ENCODE measurements at regions not wholly inside any gene's neighbourhood (a gene's known extent, or its start where the extent isn't known, plus 50 kb on each side); places are given as distances from the start of the nearest gene placed in this dataset.
"Not testable (repeated sequence)": the region's sequence is repeated elsewhere in the genome, so short reads cannot be mapped to it uniquely, and the experiment has no call there.

DNA sequence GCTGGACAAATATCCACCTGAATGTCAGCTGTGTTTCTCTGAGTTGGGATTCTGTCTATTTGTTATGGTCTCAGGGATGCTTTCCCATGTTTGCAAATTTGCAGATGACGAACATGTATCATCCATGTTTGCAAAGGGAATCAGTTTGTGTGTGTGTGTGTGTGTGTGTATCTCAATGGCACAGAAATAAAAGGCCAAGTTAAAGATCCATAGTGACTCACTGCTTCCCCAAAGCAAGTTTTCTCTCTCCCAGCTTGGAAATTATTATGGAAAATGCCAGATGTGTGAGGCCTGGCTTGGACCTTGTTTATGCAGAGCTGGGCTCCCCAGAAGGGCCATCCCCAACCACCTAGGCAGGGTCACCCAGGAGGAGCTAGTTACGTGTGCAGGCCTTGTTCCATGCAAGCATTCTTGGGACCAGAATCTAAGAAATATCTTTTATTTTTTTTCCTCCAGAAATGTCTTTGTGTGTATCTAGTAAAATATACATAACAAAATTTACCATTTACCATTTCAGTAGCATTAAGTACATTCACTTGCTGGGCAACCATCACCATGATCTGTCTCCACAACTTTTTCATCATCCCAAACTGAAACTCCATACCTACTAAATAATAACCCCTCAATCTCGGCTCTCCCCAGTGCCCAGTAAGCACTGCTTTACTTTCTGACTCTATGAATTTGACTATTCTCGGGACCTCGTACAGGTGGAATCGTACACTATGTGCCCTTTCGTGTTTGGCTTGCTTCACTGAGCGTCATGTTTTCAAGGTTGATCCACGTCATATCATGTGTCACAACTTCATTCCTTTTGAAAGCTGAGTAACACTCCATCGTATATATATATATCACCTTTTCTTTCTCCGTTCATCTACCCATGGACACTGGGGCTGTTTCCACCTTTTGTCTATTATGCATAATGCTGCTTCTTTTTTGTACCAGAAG is 56.6 kb upstream of the WNT7B start:
- Histone ChIP-seq H3K36me3 (ENCODE audit: control insufficient read depth in 2 of 2, insufficient read depth in 2 of 2, low read length in 2 of 2) (no peaks in the 10 kb centered on the region), H3K9me3 (ENCODE audit: control insufficient read depth in 2 of 2, low read length in 2 of 2) (no peaks in the 10 kb centered on the region), H3K4me3 (ENCODE audit: low read length in 2 of 2) (no peak overlapping the region), H3K4me1 (ENCODE audit: control insufficient read depth in 2 of 2, insufficient read depth in 2 of 2, low read length in 2 of 2) (peaks cover 9 to 17% of the 10 kb centered on the region in 2 donors), H3K27me3 (ENCODE audit: control insufficient read depth in 2 of 2, insufficient read depth in 2 of 2, low read length in 2 of 2) (no peaks in the 10 kb centered on the region), H3K27ac (ENCODE audit: low read depth in 2 of 2, low read length in 2 of 2) (no peak overlapping the region), H3K9ac (ENCODE audit: low read depth in 1 of 2, low read length in 2 of 2) (no peak overlapping the region)

DNA sequence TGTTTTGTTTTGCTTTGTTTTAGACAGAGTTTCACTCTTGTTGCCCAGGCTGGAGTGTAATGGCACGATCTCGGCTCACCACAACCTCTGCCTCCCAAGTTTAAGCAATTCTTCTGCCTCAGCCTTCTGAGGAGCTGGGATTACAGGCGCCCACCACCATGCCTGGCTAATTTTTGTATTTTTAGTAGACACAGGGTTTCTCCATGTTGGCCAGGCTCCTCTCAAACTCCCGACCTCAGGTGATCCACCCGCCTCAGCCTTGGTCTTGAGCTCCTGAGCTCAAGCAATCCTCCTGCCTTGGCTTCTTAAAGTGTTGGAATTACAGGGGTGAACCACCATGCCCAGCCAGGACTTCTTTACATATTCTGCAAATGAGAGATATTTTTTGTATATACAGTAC is 57.5 kb upstream of the WNT7B start:
- not testable (repeated sequence) for H3K9ac ChIP-seq (ENCODE audit: low read depth in 1 of 2, low read length in 2 of 2); H3K9me3 ChIP-seq (ENCODE audit: control insufficient read depth in 2 of 2, low read length in 2 of 2); H3K4me3 ChIP-seq (ENCODE audit: low read length in 2 of 2); H3K27ac ChIP-seq (ENCODE audit: low read depth in 2 of 2, low read length in 2 of 2); H3K36me3 ChIP-seq (ENCODE audit: control insufficient read depth in 2 of 2, insufficient read depth in 2 of 2, low read length in 2 of 2); H3K27me3 ChIP-seq (ENCODE audit: control insufficient read depth in 2 of 2, insufficient read depth in 2 of 2, low read length in 2 of 2)
- H3K4me1 ChIP-seq (ENCODE audit: control insufficient read depth in 2 of 2, insufficient read depth in 2 of 2, low read length in 2 of 2) = peaks cover 9 to 17% of the 10 kb centered on the region in 2 donors

DNA sequence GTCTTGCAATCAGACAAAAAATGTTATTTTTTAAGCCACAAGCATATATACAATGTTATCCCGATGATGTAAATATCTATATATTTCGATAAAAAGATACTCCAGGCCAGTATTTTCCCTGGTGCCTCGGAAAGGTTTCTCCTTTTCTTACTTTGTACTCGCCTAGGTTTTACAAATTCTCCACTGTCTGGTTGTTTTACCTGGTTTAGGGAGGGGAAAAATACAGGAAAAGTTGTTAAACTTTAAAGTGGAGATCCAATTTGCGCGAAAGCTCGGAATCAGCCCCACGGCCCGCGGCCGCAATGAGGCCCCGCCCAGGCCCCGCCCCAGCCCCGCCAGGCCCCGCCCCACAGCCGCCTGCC is 58.4 kb upstream of the WNT7B start:
- Histone ChIP-seq H3K9ac (ENCODE audit: low read depth in 1 of 2, low read length in 2 of 2) (peak overlapping the region; percentile 69 to 79), H3K9me3 (ENCODE audit: control insufficient read depth in 2 of 2, low read length in 2 of 2) (no peaks in the 10 kb centered on the region), H3K27me3 (ENCODE audit: control insufficient read depth in 2 of 2, insufficient read depth in 2 of 2, low read length in 2 of 2) (no peaks in the 10 kb centered on the region), H3K27ac (ENCODE audit: low read depth in 2 of 2, low read length in 2 of 2) (peak overlapping the region; percentile 77 to 78), H3K4me3 (ENCODE audit: low read length in 2 of 2) (peak overlapping the region; percentile 66 to 81), H3K36me3 (ENCODE audit: control insufficient read depth in 2 of 2, insufficient read depth in 2 of 2, low read length in 2 of 2) (no peaks in the 10 kb centered on the region), H3K4me1 (ENCODE audit: control insufficient read depth in 2 of 2, insufficient read depth in 2 of 2, low read length in 2 of 2) (peaks cover 9 to 17% of the 10 kb centered on the region in 2 donors)

DNA sequence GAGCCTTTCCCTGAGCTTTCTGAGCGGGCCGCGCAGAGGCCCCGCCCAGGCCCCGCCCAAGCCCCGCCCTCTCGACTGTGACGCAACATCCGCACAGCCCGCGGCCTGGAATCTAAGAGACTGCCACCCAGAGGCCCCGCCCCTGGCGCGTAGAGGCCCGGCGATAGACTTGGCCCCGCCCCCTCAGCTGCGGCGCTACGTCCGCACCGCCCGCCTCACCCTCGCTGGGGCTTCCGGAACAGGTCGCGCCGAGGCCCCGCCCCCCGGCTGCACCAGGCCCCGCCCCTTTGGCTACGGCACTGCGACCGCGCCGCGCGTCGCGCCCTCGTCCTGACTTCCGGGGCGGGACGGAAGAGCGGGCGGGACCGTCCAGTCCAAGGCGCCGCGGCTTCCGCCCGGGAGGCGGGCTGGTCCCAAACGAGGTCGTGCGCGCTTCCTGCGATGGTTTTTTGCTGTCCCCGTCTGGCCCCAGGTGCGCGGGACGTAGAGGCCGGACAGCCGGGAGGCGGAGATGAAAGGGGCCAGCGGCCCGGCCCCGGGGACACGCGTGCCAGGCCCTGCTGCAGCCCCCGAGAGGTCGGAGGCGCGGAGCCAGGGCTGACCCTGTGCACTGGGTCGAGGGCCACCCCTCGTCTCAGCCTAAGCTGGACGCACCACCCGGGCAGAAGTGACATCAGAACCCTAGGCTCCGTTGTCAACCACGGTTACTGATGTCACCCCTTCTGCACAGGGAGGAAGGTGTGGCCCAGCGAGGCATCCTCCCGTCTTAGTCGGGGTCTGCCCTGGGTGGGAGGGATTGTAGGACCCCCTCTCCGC is 59.0 kb upstream of the WNT7B start:
- Histone ChIP-seq H3K36me3 (ENCODE audit: control insufficient read depth in 2 of 2, insufficient read depth in 2 of 2, low read length in 2 of 2) (no peaks in the 10 kb centered on the region), H3K4me3 (ENCODE audit: low read length in 2 of 2) (peak overlapping the region; percentile 85 to 91), H3K27ac (ENCODE audit: low read depth in 2 of 2, low read length in 2 of 2) (peak overlapping the region; percentile 96 to 98), H3K4me1 (ENCODE audit: control insufficient read depth in 2 of 2, insufficient read depth in 2 of 2, low read length in 2 of 2) (peaks cover 9 to 17% of the 10 kb centered on the region in 2 donors), H3K9me3 (ENCODE audit: control insufficient read depth in 2 of 2, low read length in 2 of 2) (no peaks in the 10 kb centered on the region), H3K9ac (ENCODE audit: low read depth in 1 of 2, low read length in 2 of 2) (peak overlapping the region; percentile 89 to 98), H3K27me3 (ENCODE audit: control insufficient read depth in 2 of 2, insufficient read depth in 2 of 2, low read length in 2 of 2) (no peaks in the 10 kb centered on the region)

DNA sequence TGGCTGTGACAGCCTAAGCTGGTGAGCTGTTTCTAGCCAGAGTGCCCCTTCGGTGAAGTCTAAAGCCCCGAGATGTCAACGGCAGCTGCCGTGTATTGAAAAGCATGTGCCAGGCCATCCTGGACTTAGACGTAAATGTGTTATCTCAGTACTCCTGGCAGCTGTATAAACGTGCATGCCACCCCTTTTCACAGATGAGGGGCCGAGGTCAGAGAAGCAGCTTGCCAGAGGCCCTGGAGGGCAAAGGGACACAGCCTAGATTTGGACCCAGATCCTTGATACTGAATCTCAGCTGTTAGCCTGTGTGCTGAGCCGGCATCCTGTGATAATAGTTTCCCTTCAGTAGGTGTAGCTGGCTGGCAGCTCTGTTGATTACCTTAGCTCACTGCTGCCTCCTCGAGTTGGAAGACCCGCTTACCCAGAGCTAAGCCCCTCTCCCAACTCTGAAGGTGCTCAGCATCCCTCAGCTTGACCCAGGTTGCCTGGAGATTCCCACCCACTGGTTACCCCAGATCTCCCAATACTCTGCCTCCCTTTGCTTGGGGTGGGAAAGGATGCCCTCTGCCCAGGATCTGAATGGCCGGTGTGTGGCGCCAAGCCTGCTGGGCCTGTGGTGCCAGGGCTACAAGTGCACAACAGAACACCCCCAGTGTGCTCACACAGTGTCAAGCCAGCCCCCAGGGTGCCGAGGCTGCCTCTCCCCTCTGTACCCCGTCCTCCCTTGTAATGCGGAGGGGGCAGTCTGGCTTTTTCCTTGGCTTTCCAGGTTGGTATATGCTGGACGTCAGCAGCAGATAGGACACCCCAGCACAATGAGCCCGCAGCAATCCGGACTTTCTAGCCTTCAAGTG is 59.8 kb upstream of the WNT7B start:
- Histone ChIP-seq H3K27ac (ENCODE audit: low read depth in 2 of 2, low read length in 2 of 2) (peak overlapping the region; percentile 96 to 98), H3K9ac (ENCODE audit: low read depth in 1 of 2, low read length in 2 of 2) (peak overlapping the region; percentile 89 to 98), H3K4me3 (ENCODE audit: low read length in 2 of 2) (peak overlapping the region; percentile 85 to 91), H3K36me3 (ENCODE audit: control insufficient read depth in 2 of 2, insufficient read depth in 2 of 2, low read length in 2 of 2) (no peaks in the 10 kb centered on the region), H3K9me3 (ENCODE audit: control insufficient read depth in 2 of 2, low read length in 2 of 2) (no peaks in the 10 kb centered on the region), H3K27me3 (ENCODE audit: control insufficient read depth in 2 of 2, insufficient read depth in 2 of 2, low read length in 2 of 2) (no peaks in the 10 kb centered on the region), H3K4me1 (ENCODE audit: control insufficient read depth in 2 of 2, insufficient read depth in 2 of 2, low read length in 2 of 2) (peaks cover 9 to 17% of the 10 kb centered on the region in 2 donors)

DNA sequence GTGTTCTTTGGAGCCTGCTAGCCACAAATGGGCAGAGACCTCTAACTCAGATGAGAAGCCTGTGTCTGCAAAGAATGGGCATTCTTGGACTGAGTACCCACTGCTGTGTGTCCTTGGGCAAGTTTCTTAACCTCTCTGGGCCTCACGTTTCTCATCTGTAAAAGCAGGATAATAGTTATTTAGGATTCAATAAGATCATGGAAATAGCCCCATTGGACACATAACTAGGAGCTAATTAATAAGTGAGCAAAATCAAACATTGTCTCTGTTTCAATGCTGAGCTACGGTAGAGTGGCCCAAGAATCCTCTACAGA is 61.2 kb upstream of the WNT7B start:
- no peaks in the 10 kb centered on the region for H3K9me3 ChIP-seq (ENCODE audit: control insufficient read depth in 2 of 2, low read length in 2 of 2)
- peaks cover 14 to 23% of the 10 kb centered on the region in 2 donors for H3K4me1 ChIP-seq (ENCODE audit: control insufficient read depth in 2 of 2, insufficient read depth in 2 of 2, low read length in 2 of 2)
- H3K36me3 ChIP-seq (ENCODE audit: control insufficient read depth in 2 of 2, insufficient read depth in 2 of 2, low read length in 2 of 2) = no peaks in the 10 kb centered on the region
- no peak overlapping the region for H3K27ac ChIP-seq (ENCODE audit: low read depth in 2 of 2, low read length in 2 of 2)
- H3K27me3 ChIP-seq (ENCODE audit: control insufficient read depth in 2 of 2, insufficient read depth in 2 of 2, low read length in 2 of 2) = no peaks in the 10 kb centered on the region
- H3K4me3 ChIP-seq (ENCODE audit: low read length in 2 of 2) = no peak overlapping the region
- H3K9ac ChIP-seq (ENCODE audit: low read depth in 1 of 2, low read length in 2 of 2) = peak overlapping the region in 1 of 2 donors; percentile 24

DNA sequence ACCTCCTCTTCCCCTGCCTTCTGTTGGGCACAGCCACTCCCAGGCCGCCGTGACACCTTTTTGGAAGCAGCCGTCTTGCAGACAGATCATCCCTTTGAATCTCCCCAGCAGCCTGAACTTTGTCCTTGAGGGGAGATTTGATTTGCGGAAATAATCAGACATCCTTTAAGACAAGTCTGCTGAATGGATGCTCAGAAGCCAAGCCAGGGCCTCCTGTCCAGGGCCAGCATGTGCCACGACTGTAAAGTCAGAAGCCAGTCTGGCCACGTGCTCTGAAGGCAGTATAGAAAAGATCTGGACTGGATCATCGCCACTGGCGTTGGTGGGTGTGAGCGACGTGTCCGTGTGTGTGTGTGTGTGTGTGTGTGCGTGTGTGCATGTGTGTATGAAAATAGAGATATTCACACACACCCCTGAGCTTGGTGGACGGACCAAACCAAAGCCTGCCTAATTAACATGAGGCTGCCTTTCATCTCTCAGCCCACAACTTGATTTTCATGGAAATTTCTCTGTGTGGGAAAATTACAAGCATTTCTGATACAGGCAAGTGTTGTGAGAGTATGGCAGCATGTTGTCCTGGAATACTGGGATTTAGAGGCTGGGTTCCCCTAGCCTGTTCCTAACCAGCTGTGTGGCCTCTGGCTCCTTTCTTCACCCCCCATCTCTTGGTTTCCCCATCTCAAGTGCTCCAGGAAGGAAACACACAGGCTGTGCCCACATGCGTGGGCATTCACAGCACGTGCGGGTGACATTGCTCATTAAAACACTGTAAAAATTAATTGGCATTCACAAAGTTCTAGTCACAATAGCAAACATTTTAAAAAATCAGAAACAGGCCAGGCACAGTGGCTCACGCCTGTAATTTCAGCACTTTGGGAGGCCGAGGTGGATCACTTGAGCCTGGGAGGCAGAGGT is 61.8 kb upstream of the WNT7B start:
- peaks cover 20 to 28% of the 10 kb centered on the region in 2 donors for H3K4me1 ChIP-seq (ENCODE audit: control insufficient read depth in 2 of 2, insufficient read depth in 2 of 2, low read length in 2 of 2)

DNA sequence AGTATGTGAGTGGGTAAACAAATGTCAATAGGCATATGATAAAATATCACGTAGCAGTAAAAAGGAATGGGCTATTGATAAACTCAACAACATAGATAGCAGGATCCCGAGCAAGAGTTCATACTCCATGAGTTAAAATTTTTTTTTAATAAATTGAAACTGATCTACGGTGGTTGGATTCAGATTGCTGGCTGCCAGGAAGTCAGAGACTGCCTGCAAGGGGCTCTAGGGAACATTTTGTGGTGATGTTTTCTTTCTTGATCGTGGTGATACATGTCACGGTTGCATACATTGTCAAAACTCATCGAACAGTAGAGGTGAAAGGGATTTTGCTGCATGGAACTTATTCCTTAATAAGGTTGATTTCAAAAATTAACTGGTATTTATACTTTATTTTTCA is 62.6 kb upstream of the WNT7B start:
- Histone ChIP-seq H3K27ac (ENCODE audit: low read depth in 2 of 2, low read length in 2 of 2) (no peak overlapping the region), H3K9me3 (ENCODE audit: control insufficient read depth in 2 of 2, low read length in 2 of 2) (no peaks in the 10 kb centered on the region), H3K36me3 (ENCODE audit: control insufficient read depth in 2 of 2, insufficient read depth in 2 of 2, low read length in 2 of 2) (no peaks in the 10 kb centered on the region), H3K27me3 (ENCODE audit: control insufficient read depth in 2 of 2, insufficient read depth in 2 of 2, low read length in 2 of 2) (no peaks in the 10 kb centered on the region), H3K4me3 (ENCODE audit: low read length in 2 of 2) (no peak overlapping the region), H3K9ac (ENCODE audit: low read depth in 1 of 2, low read length in 2 of 2) (no peak overlapping the region), H3K4me1 (ENCODE audit: control insufficient read depth in 2 of 2, insufficient read depth in 2 of 2, low read length in 2 of 2) (peaks cover 24 to 34% of the 10 kb centered on the region in 2 donors)

More for the DNA sequence above, 61.8 kb upstream of the WNT7B start:
- no peaks in the 10 kb centered on the region for H3K9me3 ChIP-seq (ENCODE audit: control insufficient read depth in 2 of 2, low read length in 2 of 2)
- H3K27me3 ChIP-seq (ENCODE audit: control insufficient read depth in 2 of 2, insufficient read depth in 2 of 2, low read length in 2 of 2) = no peaks in the 10 kb centered on the region
- no peak overlapping the region for H3K27ac ChIP-seq (ENCODE audit: low read depth in 2 of 2, low read length in 2 of 2)
- no peaks in the 10 kb centered on the region for H3K36me3 ChIP-seq (ENCODE audit: control insufficient read depth in 2 of 2, insufficient read depth in 2 of 2, low read length in 2 of 2)
- H3K9ac ChIP-seq (ENCODE audit: low read depth in 1 of 2, low read length in 2 of 2) = peak overlapping the region in 1 of 2 donors; percentile 24
- no peak overlapping the region for H3K4me3 ChIP-seq (ENCODE audit: low read length in 2 of 2)

All from mucosa of rectum (tissue), 2 donors.